ENCODE measurements at regions not wholly inside any gene's neighbourhood (a gene's known extent, or its start where the extent isn't known, plus 50 kb on each side); places are given as distances from the start of the nearest gene placed in this dataset.

- TF ChIP-seq, protein P1, sequence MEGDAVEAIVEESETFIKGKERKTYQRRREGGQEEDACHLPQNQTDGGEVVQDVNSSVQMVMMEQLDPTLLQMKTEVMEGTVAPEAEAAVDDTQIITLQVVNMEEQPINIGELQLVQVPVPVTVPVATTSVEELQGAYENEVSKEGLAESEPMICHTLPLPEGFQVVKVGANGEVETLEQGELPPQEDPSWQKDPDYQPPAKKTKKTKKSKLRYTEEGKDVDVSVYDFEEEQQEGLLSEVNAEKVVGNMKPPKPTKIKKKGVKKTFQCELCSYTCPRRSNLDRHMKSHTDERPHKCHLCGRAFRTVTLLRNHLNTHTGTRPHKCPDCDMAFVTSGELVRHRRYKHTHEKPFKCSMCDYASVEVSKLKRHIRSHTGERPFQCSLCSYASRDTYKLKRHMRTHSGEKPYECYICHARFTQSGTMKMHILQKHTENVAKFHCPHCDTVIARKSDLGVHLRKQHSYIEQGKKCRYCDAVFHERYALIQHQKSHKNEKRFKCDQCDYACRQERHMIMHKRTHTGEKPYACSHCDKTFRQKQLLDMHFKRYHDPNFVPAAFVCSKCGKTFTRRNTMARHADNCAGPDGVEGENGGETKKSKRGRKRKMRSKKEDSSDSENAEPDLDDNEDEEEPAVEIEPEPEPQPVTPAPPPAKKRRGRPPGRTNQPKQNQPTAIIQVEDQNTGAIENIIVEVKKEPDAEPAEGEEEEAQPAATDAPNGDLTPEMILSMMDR (IDR thresholded peaks at IDR 0.05; ENCODE audit: low read depth, low read length, missing input control) = no peak
- TF ChIP-seq MAX (IDR thresholded peaks at IDR 0.05) (no peak), REST (IDR thresholded peaks at IDR 0.05) (no peak), RAD21 (IDR thresholded peaks at IDR 0.05) (no peak), GABPA (IDR thresholded peaks at IDR 0.05 in 1 of 2, conservative IDR thresholded peaks at IDR 0.05 in 1 of 2) (no peak)
Measured at GRCh38 chr13:54744747-54745146, 1716.1 kb downstream of the OLFM4 start.
